Left ventricle myocardium superior (tissue), 1 donor: ENCODE measurements at regions not wholly inside any gene's neighbourhood (a gene's known extent, or its start where the extent isn't known, plus 50 kb on each side); places are given as distances from the start of the nearest gene placed in this dataset.
"Not testable (repeated sequence)": the region's sequence is repeated elsewhere in the genome, so short reads cannot be mapped to it uniquely, and the experiment has no call there.

Source experiments
- ATAC-seq: fragments of 200-7000 bp; cut with Tn5 transposase; one replicate; pipeline ENCODE4 v1.9.1; 2020; ENCODE audit warnings: mild to moderate bottlenecking, moderate library complexity
- DNase-seq: peaks from one replicate; pipeline ENCODE4 v3.0.0-alpha.2; 2020
- intact Hi-C: fragments of 100-400 bp; cut with micrococcal nuclease; formaldehyde crosslinking; loops from one replicate; pipeline ENCODE4 v1.11.0; 2022
- donor health status: DM: no; HTN: yes; CAD: no; lungs with severe emphysema.

DNA sequence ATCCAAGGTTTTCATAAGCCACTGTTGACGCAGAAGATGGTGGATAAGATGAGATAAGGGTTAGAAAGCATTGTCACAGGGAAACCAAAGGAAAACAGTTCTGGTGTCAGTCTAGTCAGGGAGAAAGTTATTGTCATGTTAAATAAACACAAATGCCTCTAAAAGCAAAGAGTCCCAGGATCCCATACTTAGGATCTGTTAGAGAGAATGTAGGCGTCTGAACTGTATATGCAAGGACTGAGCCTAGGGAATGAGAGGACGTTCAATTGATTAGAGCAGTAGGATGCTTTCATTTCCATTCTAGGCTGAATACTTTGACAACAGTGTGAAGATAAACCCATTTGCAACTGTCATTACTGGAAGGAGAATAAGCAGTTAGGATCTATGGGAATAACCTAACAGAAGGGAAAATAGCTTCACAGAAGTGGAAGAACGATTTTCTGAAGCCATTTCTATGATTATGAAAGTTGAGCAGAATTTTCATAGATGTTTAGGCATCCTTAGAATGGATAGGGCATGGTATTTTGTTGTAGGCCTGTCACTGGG is 1149.1 kb upstream of the CDH8 start:
- DNase-seq = no peak
- ATAC-seq = no peak
- intact Hi-C loops = no loop called here

DNA sequence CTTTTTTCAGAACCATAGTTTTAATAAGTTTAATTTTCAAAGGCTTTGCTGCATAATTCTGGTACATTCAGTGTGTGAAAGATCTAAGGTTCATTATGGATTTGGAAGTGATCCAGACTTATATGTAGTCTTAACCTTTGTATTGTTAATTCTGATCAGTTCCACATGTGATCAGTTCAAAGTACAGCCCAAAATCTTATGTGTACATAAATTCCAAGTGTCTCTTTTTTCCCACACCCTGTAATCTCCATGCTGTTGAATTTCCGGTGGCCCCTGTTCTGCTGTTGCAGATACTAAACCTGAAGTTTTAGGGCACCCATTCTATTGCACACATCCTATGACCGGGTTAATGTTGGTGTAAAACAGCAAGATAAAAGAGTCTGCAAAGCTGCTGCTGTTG is 1147.5 kb upstream of the CDH8 start:
- ATAC-seq (no peak), DNase-seq (no peak)
- intact Hi-C loops = no loop called here

DNA sequence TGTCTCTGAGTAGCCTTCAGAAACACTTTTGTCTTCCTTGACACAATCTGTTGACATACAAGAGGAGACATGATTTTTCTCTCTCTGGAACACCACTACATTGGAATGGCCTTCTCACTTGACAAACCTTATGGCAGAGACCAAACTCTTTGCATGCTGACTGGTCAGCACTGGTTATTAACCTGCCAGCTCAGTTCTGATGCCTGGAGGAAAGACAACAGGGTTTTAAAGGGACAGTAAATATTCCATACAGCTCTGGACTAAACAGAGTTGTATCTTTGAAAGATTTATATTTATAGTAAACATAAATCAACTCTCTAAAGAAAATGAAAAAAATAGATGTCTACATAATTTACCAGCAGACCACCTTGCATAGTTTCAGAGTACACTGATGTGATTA is 1139.1 kb upstream of the CDH8 start:
- DNase-seq (no peak), ATAC-seq (no peak)
- intact Hi-C loops = no loop called here

DNA sequence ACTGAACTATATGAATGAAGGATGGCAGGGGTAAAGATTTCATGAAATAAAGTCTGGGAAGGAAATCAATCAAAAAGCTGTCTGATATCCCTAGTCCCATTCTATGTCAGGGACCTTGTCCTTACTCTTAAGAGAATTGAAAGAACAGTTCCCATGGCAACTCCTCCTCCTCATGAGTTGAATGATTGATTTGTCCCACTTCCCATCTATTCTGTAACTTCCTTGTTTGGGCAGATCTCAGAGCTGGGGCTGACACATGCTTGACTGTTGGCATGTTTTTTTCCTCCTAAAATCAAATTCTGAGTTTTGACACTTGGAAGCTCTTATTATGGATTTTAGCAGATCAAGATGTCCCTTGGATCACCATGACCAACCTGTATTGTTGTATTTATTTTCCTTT is 1138.6 kb upstream of the CDH8 start:
- DNase-seq (no peak), ATAC-seq (no peak)
- intact Hi-C loops = no loop called here

DNA sequence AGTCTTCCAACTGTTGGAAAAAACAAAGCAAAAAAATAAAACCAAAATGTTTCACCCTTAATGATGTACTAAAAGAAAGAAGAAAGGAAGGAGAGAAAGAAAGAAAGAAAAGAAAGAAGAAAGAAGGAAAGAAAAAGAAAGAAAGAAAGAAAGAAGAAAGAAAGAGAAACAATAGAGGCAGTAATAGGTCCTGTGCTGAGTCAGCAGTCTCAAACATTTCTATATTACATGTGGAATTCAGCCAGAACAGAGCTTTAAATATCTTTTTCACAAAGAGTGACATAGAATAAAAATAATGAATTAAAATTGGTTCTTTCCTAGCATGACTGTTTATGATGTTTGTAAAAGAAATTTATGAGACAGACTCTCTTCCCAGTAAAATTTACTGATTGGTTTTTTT is 1135.3 kb upstream of the CDH8 start:
- no peak for ATAC-seq
- DNase-seq = no peak
- intact Hi-C loops = no loop called here

DNA sequence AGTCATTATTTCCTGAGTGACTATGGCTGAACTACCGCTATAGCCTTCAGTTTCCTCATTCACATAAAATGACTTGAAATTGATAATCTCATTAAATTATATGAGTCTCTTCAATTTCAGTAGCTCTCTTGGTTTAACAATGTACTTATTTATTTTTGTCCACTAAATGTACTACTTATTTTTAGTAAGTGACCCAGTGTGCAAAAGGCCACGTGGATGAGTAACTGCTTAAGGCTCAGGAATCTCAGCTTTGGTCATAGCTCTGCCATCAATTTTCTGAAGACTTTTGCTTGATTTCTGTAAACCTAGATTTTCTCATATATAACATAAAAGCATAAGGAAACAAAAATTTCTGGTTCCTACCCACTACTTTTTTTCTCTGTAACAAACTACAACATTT is 1132.9 kb upstream of the CDH8 start:
- ATAC-seq = peak; percentile 53
- intact Hi-C loops = no loop called here
- no peak for DNase-seq

DNA sequence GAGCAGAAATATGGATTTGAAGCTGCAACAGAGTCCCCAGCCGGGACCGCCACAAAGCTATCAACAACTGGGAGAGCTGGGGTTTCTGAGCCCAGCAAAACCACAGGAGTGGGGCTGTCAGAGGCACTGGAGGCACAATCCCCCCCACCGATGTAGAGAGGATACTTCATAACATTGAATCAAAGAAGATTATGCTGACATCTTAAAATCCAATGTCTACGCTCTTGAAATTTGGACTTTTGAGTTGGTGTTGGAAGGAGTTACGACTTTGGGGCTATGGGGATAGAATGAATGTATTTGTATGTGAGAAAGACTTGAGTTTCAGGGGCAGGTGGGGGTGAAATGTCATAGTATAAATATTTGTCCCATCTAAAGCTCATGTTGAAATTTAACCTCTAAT is 1121.6 kb upstream of the CDH8 start:
- intact Hi-C loops = no loop called here
- ATAC-seq (no peak), DNase-seq (no peak)

DNA sequence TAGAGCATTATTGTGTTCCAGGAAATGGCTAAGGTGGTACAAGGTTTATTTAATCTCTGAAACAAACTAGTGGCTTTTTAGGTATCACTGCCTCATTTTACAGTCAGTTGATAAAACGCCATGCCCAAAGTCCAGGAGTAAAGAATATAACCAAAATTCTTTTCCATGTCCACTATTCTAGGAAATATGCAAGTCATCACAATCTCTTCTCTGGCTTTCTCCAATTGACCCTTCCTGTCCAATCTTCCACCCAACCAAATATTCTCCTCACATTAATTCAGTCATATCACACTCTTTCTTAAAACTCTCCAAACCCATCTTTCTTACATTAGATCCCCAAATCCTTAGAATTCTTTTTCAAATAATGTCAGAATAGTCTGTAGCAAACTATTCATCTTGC is 1110.0 kb upstream of the CDH8 start:
- ATAC-seq (no peak), DNase-seq (no peak)
- intact Hi-C loops = no loop called here

DNA sequence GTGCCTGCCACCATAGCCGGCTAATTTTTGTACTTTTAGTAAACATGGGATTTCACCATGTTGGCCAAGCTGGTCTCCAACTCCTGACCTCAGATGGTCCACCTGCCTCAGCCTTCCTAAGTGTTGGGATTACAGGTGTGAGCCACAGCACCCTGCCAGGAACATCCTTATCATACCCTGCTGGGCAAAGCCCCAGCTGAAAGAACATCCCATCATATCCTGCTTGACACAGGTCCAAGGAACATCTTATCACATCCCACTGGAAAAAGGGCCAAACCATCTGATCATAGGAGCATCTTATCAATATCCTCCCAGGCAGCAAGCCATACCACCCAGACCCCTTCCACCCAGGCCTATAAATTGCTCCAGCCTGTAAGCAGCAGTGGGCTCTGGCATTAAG is 1109.2 kb upstream of the CDH8 start:
- DNase-seq (no peak), ATAC-seq (peak; percentile 88)
- intact Hi-C loops = no loop called here

DNA sequence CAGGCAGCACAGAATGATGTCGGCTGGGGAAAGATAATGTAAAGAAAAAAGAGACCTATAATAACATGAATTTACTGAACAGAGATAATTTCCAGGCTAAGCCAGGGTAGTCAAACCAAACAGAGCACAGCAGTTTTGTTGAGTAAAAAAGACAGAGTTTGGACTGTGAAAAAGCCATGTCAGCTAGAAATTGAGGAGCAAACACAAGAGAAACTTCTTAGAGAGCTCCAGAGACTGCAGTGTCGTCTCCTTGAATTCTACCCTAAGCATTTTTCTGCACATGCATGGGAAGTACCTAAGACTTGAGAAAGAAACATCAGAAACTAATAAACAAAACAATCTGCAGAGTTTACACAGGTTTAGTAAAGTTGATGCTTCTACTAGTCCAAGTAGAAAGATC is 1098.8 kb upstream of the CDH8 start:
- DNase-seq = no peak
- intact Hi-C loops = no loop called here
- no peak for ATAC-seq

DNA sequence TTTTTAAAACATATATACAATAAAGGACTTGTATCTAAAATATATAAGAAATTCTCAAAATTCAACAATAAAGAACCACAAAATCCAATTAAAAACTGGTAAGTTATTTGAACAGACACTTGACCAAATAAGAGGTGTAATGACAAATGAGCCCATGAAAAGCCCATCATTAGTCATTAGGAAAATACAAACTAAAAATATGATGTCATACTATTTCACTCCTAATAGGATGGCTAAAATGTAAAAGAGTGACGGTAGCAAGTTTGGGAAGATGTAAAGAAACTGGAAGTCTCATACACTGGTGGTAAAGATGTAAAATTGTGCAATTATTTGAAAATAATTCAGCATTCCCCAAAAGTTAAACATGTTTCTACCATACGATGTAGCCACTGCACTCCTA is 1095.3 kb upstream of the CDH8 start:
- DNase-seq (no peak), ATAC-seq (no peak)
- intact Hi-C loops = no loop called here

DNA sequence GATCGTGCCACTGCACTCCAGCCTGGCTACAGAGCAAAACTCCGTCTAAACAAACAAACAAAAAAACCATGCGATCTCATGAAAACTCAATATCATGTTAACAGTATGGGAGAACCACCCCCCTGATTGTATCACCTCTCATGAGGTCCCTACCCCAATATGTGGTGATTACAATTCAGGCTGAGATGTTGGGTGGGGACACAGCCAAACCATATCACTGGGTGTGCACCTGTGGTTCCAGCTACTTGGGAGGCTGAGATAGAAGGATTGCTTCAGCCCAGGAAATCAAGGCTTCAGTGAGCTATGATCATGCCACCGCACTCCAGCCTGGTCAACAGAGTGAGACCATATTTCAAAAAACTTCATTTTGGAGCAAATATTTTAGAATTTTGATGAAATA is 1094.7 kb upstream of the CDH8 start:
- no peak for DNase-seq
- no peak for ATAC-seq
- intact Hi-C loops = no loop called here

DNA sequence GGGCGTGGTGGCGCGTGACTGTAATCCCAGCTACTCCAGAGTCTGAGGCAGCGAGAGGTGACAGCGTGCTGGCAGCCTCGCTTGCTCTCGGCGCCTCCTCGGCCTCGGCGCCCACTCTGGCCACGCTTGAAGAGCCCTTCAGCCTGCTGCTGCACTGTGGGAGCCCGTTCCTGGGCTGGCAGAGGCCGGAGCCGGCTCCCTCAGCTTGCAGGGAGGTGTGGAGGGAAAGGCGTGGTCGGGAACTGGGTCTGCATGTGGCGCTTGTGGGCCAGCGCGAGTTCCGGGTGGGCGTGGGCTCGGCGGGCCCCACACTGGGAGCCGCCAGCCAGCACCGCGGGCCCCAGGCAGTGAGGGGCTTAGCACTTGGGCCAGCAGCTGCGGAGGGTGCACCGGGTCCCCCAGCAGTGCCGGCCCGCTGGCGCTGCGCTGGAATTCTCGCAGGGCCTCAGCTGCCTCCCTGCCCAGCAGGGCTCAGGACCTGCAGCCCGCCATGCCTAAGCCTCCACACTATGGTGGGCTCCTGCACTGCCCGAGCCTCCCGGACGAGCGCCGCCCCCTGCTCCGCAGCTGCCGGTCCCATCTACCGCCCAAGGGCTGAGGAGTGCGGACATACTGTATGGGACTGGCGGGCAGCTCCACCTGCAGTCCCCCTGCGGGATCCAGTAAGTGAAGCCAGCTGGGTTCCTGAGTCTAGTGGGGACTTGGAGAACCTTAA is 1093.3 kb upstream of the CDH8 start:
- ATAC-seq (peak; percentile 11), DNase-seq (no peak)
- intact Hi-C loops = no loop called here

DNA sequence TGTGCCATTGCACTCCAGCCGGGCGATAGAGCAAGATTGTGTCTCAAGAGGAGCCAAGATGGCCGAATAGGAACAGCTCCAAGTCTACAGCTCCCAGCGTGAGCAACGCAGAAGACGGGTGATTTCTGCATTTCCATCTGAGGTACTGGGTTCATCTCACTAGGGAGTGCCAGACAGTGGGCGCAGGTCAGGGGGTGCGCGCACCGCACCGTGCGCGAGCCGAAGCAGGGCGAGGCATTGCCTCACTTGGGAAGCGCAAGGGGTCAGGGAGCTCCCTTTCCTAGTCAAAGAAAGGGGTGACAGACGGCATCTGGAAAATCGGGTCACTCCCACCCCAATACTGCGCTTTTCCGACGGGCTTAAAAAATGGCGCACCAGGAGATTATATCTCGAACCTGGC is 1083.7 kb upstream of the CDH8 start:
- DNase-seq, intact Hi-C loops, ATAC-seq: not testable (repeated sequence)

DNA sequence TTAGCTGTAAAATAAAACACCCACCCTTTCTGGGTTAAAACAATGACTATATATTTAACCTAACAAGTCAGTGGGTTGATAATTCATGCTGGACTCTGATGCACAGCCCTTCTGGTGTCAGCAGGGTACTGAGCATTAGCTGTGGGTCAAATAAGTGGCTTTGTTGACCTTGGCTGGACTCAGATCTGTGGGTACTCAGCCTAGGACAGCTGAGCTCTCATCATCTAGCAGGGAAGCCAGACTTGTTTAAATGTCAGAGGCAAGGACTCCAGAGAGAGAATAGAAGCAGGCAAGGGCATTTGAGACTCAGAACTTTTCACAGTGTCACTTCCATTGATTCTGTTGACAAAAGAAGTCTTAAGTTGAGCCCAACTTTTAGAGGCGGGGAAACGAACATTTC is 1063.8 kb upstream of the CDH8 start:
- intact Hi-C loops = no loop called here
- DNase-seq (no peak), ATAC-seq (peak; percentile 38)

DNA sequence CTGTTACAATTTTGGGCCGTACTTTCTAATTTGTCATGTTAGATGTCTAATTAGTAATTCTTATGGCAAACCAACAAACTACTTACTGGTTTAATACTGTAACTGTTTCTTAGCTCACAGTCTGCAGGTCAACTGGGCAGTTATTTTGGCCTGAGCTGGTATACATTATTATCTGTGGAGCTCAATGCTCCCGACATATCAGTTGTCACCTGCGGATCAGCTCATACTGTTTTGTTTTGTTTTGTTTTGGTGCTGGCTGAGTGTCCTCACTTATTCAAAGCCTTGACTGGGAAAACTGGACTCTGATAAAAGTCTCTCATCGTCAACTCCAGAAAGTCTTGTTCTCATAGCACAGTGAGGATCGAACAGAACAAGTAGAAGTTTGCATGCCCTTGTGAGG is 1060.6 kb upstream of the CDH8 start:
- no peak for DNase-seq
- no peak for ATAC-seq
- intact Hi-C loops = no loop called here

DNA sequence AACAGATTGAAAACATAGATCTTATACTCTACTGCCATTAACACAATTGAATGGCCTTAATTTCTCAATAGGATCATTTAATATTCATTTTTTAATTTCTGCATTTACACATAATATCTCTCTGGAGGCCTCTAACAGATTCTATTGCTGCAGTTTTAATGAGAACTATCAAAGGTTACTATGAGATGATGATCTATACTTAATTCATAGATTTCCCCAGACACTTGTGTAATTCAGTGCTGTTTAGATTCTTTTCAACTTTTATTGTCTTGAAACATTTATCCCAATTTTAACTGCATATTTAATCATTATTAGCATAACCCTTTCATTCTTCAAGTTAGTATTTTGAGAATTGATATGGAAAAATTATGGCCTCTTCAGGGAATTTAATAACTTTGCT is 1056.5 kb upstream of the CDH8 start:
- no peak for ATAC-seq
- DNase-seq = no peak
- intact Hi-C loops = no loop called here

DNA sequence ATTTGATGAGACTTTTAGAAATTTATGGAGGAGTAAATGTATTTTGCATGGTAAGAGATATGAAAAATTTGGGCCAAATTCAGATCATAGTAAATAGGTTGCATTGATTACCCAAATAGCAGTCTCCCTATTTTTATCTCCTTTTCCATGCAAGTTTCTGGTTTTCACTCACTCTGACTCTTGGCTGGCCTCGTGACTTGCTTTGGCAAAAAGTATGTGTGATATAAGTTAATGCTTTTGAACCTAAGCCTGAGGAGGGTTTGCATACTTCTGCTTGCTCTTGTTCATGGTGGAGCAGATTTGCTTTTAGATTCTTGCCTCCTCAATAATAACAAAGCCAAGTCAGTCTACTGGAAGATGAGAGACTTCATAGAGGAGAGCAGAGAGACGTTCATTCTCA is 1045.9 kb upstream of the CDH8 start:
- intact Hi-C loops = no loop called here
- no peak for ATAC-seq
- no peak for DNase-seq

DNA sequence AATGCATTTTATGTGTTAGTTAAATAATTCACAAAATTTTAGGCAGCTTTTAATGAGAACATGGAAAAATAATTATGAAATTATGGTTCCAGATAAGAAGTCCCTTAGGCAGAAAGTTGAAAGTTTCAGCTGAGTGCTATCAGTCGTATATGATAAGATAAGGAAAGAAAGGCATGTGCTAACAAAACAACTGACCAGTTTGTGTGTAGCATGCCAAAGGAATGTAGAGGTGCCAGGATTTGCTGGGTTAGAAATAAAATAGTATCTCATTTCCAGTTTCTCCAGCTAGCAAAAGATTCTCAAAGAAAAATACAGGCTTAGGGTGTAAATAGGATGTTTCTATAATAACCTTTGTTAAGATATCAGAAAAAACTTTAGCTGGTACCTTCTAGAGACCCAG is 1044.5 kb upstream of the CDH8 start:
- intact Hi-C loops = no loop called here
- ATAC-seq (no peak), DNase-seq (no peak)

DNA sequence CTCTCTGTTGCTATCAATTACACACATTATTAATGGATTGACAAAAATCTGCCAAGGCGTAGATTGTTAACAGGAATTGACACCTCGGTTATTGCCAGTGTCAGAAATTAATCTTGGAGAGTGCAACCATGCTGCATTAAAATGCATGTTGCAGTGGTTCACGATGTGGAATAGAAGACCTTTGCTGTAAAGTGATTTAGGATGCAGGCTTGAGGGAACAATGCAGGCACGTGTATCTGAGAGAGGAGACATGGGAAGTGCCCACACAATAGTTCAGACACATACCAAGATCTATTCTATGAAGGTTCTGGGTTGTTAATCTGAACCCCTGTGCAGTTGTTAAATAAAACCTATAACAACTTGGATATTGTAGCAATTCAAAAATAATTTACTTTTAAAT is 1032.8 kb upstream of the CDH8 start:
- no peak for DNase-seq
- intact Hi-C loops = no loop called here
- no peak for ATAC-seq

DNA sequence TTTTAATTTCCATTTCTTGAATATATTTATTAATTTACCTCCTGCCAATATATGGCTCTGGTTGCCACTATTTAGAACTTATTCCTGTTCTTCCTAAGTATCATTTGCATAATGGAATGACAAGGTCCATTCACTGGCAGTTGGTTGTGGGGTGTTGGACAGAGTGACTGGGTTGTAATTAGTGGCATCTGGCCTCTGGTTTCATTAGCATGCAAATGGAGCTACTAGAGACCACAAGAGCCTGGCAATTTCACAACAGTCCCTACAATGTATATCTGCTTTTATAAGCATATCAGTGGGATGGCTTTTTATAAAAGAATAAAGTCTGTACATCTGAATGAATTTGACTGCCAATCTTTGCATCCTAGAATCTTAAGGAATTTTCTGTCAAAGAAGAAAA is 1030.9 kb upstream of the CDH8 start:
- no peak for ATAC-seq
- intact Hi-C loops = no loop called here
- no peak for DNase-seq

DNA sequence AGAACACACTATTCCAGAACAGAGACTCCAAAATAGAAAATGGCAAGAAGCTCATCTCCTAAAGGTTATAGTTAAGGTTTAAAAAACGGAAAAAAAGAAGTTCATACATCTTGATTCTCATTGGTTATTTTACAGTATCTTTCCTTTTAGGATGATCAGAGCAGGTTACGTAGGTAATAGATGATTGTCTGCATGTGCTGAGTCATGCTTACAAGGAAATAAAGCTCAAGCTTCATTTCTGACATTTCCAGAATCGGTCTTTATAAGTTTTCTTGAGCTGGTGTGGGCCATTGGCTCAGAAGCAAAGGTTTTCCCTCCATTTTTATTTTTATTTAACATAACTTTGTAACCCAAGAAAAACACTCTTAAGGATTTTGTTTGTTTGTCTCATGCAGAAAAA is 1030.3 kb upstream of the CDH8 start:
- intact Hi-C loops = no loop called here
- no peak for ATAC-seq
- DNase-seq = no peak
